HEK293T (cell line): ENCODE measurements at regions not wholly inside any gene's neighbourhood (a gene's known extent, or its start where the extent isn't known, plus 50 kb on each side); places are given as distances from the start of the nearest gene placed in this dataset.

Experiments used
- CTCF ChIA-PET: fragments of 350-600 bp; formaldehyde crosslinking; extraction: SDS; loops from one replicate; lab custom pipeline; 2021; ENCODE audit warnings: antibody characterized with exemption, inconsistent platforms; lab: Yijun Ruan, JAX
- POLR2A ChIA-PET: fragments of 350-600 bp; formaldehyde crosslinking; extraction: SDS; loops from one replicate; lab custom pipeline; 2020; ENCODE audit warnings: antibody characterized with exemption, inconsistent platforms; lab: Yijun Ruan, JAX
- DNase-seq: peaks from one replicate; pipeline ENCODE4 v3.0.0; 2012; ENCODE audit warnings: mixed read lengths; ENCODE audit errors: extremely low spot score
- ARNT ChIP-seq: fragments of 450-650 bp; IDR thresholded peaks from 2 replicates; pipeline ENCODE4 v1.6.1; 2017; ENCODE audit warnings: mild to moderate bottlenecking
- BHLHE40 ChIP-seq: fragments of 450-650 bp; IDR thresholded peaks from 2 replicates; pipeline ENCODE4 v1.6.1; 2016; ENCODE audit warnings: mild to moderate bottlenecking, moderate library complexity, borderline replicate concordance
- CTBP1 ChIP-seq: fragments of 450-650 bp; IDR thresholded peaks from 2 replicates; pipeline ENCODE4 v1.6.1; 2016; ENCODE audit warnings: borderline replicate concordance
- ELF4 ChIP-seq: fragments of 450-650 bp; IDR thresholded peaks from 2 replicates; pipeline ENCODE4 v1.6.1; 2017; ENCODE audit warnings: antibody characterized with exemption
- FOXA1 ChIP-seq: fragments of 450-650 bp; IDR thresholded peaks from 2 replicates; pipeline ENCODE4 v1.6.1; 2016; ENCODE audit warnings: mild to moderate bottlenecking
- FOXK2 ChIP-seq: fragments of 450-650 bp; IDR thresholded peaks from 2 replicates; pipeline ENCODE4 v1.6.1; 2016; ENCODE audit warnings: mild to moderate bottlenecking
- FOXM1 ChIP-seq: fragments of 450-650 bp; IDR thresholded peaks from 2 replicates; pipeline ENCODE4 v1.6.1; 2017; ENCODE audit warnings: mild to moderate bottlenecking, borderline replicate concordance
- HDGF ChIP-seq: fragments of 450-650 bp; IDR thresholded peaks from 2 replicates; pipeline ENCODE4 v1.6.1; 2017; ENCODE audit warnings: antibody characterized with exemption, borderline replicate concordance
- L3MBTL2 ChIP-seq: fragments of 450-650 bp; conservative IDR thresholded peaks from 2 replicates; pipeline ENCODE4 v1.6.1; 2016; ENCODE audit warnings: mild to moderate bottlenecking
- LEF1 ChIP-seq: fragments of 450-650 bp; IDR thresholded peaks from 2 replicates; pipeline ENCODE4 v1.6.1; 2017; ENCODE audit warnings: mild to moderate bottlenecking, borderline replicate concordance
- NFRKB ChIP-seq: fragments of 450-650 bp; IDR thresholded peaks from 2 replicates; pipeline ENCODE4 v1.6.1; 2016; ENCODE audit warnings: mild to moderate bottlenecking, moderate library complexity
- PKNOX1 ChIP-seq: fragments of 450-650 bp; IDR thresholded peaks from 2 replicates; pipeline ENCODE4 v1.6.1; 2016
- SP1 ChIP-seq: fragments of 450-650 bp; IDR thresholded peaks from 2 replicates; pipeline ENCODE4 v1.6.1; 2017
- SUZ12 ChIP-seq: fragments of 450-650 bp; IDR thresholded peaks from 2 replicates; pipeline ENCODE4 v1.6.1; 2016; ENCODE audit warnings: mild to moderate bottlenecking
- TARDBP ChIP-seq: fragments of 450-650 bp; IDR thresholded peaks from 2 replicates; pipeline ENCODE4 v1.6.1; 2016
- ZNF384 ChIP-seq: fragments of 450-650 bp; IDR thresholded peaks from 2 replicates; pipeline ENCODE4 v1.6.1; 2016

- POLR2A ChIA-PET, result no interaction called here
- no peak for DNase-seq
- CTCF ChIA-PET, result no interaction called here
- TF ChIP-seq FOXK2 (no peak), NFRKB (no peak), ARNT (no peak), ELF4 (no peak), BHLHE40 (no peak), TARDBP (no peak), PKNOX1 (no peak), L3MBTL2 (no peak), CTBP1 (no peak), FOXA1 (no peak), FOXM1 (no peak), SUZ12 (no peak), LEF1 (no peak), ZNF384 (no peak), SP1 (no peak), HDGF (no peak)
These were observed 160.0 kb upstream of the SEMA3E start for GRCh38 chr7:83808982-83809381.

GRCh38 chr7:83807774-83808173, 158.8 kb upstream of the SEMA3E start:
- ChIA-PET POLR2A (no interaction called here), CTCF (interaction anchor here (0.6 kb wide), 1 partner anchor 133 kb away, joined by 5 read pairs; no protein-coding TSS in a partner anchor)
- TF ChIP-seq PKNOX1 (no peak), SP1 (no peak), TARDBP (no peak), SUZ12 (no peak), HDGF (no peak), ZNF384 (no peak), FOXK2 (no peak), L3MBTL2 (no peak), NFRKB (no peak), CTBP1 (no peak), FOXA1 (no peak), BHLHE40 (no peak), FOXM1 (no peak)
- no peak for DNase-seq

GRCh38 chr7:83806538-83806937, 157.6 kb upstream of the SEMA3E start:
- DNase-seq, result no peak
- ChIA-PET POLR2A (no interaction called here), CTCF (no interaction called here)
- no peak for TF ChIP-seq L3MBTL2
- TF ChIP-seq HDGF, result no peak
- TF ChIP-seq FOXA1, result no peak
- no peak for TF ChIP-seq CTBP1
- no peak for TF ChIP-seq BHLHE40

GRCh38 chr7:83799333-83799732, 150.4 kb upstream of the SEMA3E start:
- DNase-seq, result no peak
- TF ChIP-seq TARDBP (no peak), FOXA1 (no peak), CTBP1 (no peak), LEF1 (no peak), ARNT (no peak), ELF4 (no peak), SUZ12 (no peak), ZNF384 (no peak), BHLHE40 (no peak), PKNOX1 (no peak), SP1 (no peak), L3MBTL2 (no peak), HDGF (no peak), FOXK2 (no peak), NFRKB (no peak), FOXM1 (no peak)
- ChIA-PET POLR2A (no interaction called here), CTCF (no interaction called here)

- ChIA-PET POLR2A (no interaction called here), CTCF (interaction anchor here (0.5 kb wide), 1 partner anchor 47 kb away, joined by 5 read pairs; no protein-coding TSS in a partner anchor)
- DNase-seq, result no peak
- no peak for TF ChIP-seq NFRKB
These were observed 149.6 kb upstream of the SEMA3E start for GRCh38 chr7:83798489-83798888.

- POLR2A ChIA-PET, result no interaction called here
- TF ChIP-seq SUZ12, result no peak
- TF ChIP-seq ARNT, result no peak
- TF ChIP-seq ELF4, result no peak
- no peak for TF ChIP-seq LEF1
- no peak for TF ChIP-seq SP1
- no peak for TF ChIP-seq TARDBP
- TF ChIP-seq CTBP1, result no peak
- no peak for TF ChIP-seq FOXA1
- TF ChIP-seq NFRKB, result no peak
- no peak for TF ChIP-seq L3MBTL2
- TF ChIP-seq BHLHE40, result no peak
- TF ChIP-seq ZNF384, result no peak
- TF ChIP-seq FOXK2, result no peak
- no peak for TF ChIP-seq FOXM1
- TF ChIP-seq HDGF, result no peak
- no peak for TF ChIP-seq PKNOX1
- CTCF ChIA-PET, result no interaction called here
- DNase-seq, result no peak
These were observed 147.8 kb upstream of the SEMA3E start for GRCh38 chr7:83796760-83797159.
